Fibroblast of pulmonary artery (primary cell): ENCODE measurements at regions not wholly inside any gene's neighbourhood (a gene's known extent, or its start where the extent isn't known, plus 50 kb on each side); places are given as distances from the start of the nearest gene placed in this dataset.

Experiments
- DNase-seq: peaks from one replicate; pipeline ENCODE4 v3.0.0-alpha.2; 2010; ENCODE audit warnings: low read depth
- H3K4me3 ChIP-seq: replicated peaks from 2 replicates; pipeline ENCODE4 v1.5.1; 2011; ENCODE audit warnings: low read depth, mild to moderate bottlenecking, control low read depth, low read length, moderate library complexity
- TF ChIP-seq, protein P1 (sequence below): IDR thresholded peaks from 2 replicates; pipeline ENCODE4 v1.5.1; 2011; ENCODE audit warnings: mild to moderate bottlenecking, control low read depth, low read length, inconsistent platforms; ENCODE audit errors: missing control alignments

GRCh38 chr6:148186916-148187315 lies 155.7 kb upstream of the SASH1 start:
- DNase-seq: no peak
- no peak overlapping the region for H3K4me3 ChIP-seq
- TF ChIP-seq, protein P1, sequence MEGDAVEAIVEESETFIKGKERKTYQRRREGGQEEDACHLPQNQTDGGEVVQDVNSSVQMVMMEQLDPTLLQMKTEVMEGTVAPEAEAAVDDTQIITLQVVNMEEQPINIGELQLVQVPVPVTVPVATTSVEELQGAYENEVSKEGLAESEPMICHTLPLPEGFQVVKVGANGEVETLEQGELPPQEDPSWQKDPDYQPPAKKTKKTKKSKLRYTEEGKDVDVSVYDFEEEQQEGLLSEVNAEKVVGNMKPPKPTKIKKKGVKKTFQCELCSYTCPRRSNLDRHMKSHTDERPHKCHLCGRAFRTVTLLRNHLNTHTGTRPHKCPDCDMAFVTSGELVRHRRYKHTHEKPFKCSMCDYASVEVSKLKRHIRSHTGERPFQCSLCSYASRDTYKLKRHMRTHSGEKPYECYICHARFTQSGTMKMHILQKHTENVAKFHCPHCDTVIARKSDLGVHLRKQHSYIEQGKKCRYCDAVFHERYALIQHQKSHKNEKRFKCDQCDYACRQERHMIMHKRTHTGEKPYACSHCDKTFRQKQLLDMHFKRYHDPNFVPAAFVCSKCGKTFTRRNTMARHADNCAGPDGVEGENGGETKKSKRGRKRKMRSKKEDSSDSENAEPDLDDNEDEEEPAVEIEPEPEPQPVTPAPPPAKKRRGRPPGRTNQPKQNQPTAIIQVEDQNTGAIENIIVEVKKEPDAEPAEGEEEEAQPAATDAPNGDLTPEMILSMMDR: no peak

DNA sequence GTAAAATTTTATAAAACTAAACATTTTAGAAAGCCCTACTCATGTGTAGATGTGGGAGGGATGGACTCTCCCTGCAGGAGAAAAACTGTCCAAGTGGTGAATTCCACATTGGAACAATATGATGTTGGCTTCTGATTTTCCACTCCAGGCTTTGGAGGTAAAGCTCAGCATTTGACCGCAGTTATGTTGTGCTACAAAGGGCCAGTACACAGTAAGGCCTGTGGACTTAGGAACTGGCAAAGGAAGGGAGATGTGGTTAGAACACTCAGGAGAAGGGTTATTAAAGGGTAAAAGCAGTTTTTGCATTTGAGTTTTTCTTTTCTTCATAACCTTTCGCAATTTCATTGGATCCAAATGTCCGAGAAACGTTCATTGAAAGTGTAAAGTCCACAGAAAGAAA lies 150.3 kb upstream of the SASH1 start:
- TF ChIP-seq, protein P1: no peak
- H3K4me3 ChIP-seq: no peak overlapping the region
- no peak for DNase-seq

GRCh38 chr6:148193063-148193680 lies 149.5 kb upstream of the SASH1 start:
- TF ChIP-seq, protein P1: no peak
- H3K4me3 ChIP-seq: no peak overlapping the region
- no peak for DNase-seq

GRCh38 chr6:148195511-148195910 lies 147.1 kb upstream of the SASH1 start:
- TF ChIP-seq, protein P1: no peak
- no peak overlapping the region for H3K4me3 ChIP-seq

GRCh38 chr6:148199584-148199983 lies 143.1 kb upstream of the SASH1 start:
- no peak for DNase-seq
- H3K4me3 ChIP-seq: no peak overlapping the region
- TF ChIP-seq, protein P1: no peak

More at GRCh38 chr6:148195511-148195910, 147.1 kb upstream of the SASH1 start:
- DNase-seq: no peak

DNA sequence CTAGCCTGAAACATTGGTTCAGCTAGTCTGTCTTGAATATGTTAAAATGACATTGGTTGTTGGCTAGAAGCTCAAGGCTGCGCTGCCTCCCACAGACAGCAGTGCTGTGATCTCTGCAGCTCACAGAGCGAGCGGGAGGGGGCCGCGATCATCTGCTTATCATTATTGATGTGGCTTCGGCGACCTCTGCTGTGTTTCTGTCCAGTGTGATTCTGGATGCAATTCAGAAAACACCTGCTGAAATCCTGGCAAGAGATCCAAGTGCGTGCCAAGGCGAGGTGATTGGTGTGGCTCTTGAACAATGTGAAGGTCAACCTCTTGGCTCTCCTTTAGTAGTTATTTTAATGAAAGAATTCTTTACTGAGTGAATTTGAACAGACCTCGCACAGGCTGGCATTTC lies 142.3 kb upstream of the SASH1 start:
- no peak for DNase-seq
- H3K4me3 ChIP-seq: no peak overlapping the region
- TF ChIP-seq, protein P1: no peak

GRCh38 chr6:148200781-148201180 lies 141.9 kb upstream of the SASH1 start:
- TF ChIP-seq, protein P1: no peak
- DNase-seq: no peak

More at GRCh38 chr6:148200781-148201180, 141.9 kb upstream of the SASH1 start:
- no peak overlapping the region for H3K4me3 ChIP-seq
